Fibroblast of villous mesenchyme (primary cell): ENCODE measurements at regions not wholly inside any gene's neighbourhood (a gene's known extent, or its start where the extent isn't known, plus 50 kb on each side); places are given as distances from the start of the nearest gene placed in this dataset.

Experiments used
- DNase-seq: peaks from one replicate; pipeline ENCODE4 v3.0.0-alpha.2; 2010; ENCODE audit warnings: low read depth
- H3K4me3 ChIP-seq: 2 replicates; pipeline ENCODE4 v1.5.1; 2011; ENCODE audit warnings: low read depth, mild to moderate bottlenecking, low read length
- TF ChIP-seq, protein P1 (sequence below): IDR thresholded peaks from 2 replicates; pipeline ENCODE4 v1.5.1; 2012; ENCODE audit warnings: low read depth, mild to moderate bottlenecking, low read length; ENCODE audit not compliant: insufficient read depth

DNA sequence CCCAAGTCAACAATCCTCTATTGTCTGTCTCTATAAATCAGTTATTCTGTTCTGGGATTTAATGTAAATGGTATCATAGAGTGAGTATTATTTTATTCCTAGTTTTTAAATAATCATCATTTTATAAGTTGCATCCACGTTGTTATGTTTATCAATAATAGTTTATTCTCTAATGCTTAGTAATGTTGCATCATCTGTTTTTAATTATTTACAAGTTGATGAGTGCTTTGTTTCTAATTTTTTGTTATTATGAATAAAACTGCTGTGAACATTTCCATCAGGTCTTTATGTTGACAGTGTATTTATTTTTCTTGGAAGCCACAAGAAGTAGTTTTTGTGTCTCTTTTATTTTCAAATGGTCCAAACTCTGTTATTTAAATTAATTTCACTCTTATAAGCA, 1201.2 kb upstream of the CDH6 start:
- TF ChIP-seq, protein P1, sequence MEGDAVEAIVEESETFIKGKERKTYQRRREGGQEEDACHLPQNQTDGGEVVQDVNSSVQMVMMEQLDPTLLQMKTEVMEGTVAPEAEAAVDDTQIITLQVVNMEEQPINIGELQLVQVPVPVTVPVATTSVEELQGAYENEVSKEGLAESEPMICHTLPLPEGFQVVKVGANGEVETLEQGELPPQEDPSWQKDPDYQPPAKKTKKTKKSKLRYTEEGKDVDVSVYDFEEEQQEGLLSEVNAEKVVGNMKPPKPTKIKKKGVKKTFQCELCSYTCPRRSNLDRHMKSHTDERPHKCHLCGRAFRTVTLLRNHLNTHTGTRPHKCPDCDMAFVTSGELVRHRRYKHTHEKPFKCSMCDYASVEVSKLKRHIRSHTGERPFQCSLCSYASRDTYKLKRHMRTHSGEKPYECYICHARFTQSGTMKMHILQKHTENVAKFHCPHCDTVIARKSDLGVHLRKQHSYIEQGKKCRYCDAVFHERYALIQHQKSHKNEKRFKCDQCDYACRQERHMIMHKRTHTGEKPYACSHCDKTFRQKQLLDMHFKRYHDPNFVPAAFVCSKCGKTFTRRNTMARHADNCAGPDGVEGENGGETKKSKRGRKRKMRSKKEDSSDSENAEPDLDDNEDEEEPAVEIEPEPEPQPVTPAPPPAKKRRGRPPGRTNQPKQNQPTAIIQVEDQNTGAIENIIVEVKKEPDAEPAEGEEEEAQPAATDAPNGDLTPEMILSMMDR = no peak
- no peak for DNase-seq
- no peak overlapping the region for H3K4me3 ChIP-seq

DNA sequence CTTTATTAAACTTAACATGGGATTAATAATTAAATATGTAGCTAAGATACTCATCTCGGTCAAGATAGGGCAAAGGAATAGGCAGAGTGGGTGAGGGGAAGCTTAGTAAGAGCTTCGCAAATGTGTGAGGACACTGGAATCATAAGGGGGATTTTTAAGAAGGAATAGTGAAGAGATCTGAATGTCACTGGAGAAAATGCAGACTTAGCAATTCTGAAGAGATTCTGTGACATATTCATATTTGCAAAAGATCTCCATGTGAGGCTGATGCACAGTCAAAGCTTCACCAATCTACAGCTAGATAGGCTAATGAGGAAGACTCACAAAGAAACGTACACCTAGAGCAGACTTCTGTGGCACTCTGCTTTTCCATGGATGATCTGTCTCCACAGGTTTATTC, 1202.8 kb upstream of the CDH6 start:
- DNase-seq = no peak
- TF ChIP-seq, protein P1 = no peak
- H3K4me3 ChIP-seq = no peak overlapping the region

DNA sequence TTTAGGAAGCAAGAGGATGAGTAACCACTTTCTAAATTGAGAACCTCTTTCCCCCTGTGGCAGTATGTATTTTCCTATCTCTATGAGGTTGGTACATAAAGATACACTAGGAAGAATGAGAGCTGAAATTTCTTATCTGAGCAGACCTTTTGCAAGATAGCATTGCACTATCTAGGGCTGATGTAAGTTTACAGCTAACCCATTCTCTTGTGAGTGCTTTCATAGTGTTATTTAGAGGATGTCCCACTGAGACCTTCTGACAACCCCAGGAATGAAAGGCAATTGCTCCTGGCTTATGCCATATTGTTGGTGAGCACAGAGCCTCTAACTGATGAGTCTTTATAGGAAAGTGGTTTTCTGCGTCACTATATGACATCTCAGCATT, 1209.3 kb upstream of the CDH6 start:
- no peak for DNase-seq
- TF ChIP-seq, protein P1 = no peak
- no peak overlapping the region for H3K4me3 ChIP-seq

DNA sequence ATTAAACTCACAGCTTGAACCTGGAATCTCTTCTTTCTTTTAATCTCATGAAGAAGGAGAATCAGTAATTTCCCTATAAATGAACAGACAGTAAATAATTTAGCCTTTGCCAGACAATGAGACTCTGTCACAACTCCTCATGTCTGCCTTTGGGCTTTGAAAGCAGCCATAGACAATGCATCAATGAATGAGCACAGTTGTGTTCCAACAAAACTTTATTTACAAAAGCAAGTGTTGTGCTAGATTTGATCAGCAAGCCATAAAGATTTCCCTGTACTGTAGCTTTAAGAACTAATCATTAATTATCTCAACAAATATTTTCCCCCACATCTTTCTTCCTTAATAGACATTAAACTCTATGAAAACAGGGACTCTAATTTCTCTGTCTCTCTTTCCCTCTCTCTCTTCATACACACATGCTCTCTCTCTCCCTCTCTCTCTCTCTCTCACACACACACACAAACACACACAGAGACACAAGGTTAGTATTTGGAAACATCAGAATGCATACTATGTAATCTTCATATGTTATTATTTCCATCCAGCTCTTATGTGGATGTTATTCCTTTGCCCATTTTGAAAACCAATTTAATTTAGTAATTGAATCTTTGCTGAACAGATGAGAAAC, 1209.8 kb upstream of the CDH6 start:
- no peak for DNase-seq
- TF ChIP-seq, protein P1 = no peak
- H3K4me3 ChIP-seq = no peak overlapping the region

DNA sequence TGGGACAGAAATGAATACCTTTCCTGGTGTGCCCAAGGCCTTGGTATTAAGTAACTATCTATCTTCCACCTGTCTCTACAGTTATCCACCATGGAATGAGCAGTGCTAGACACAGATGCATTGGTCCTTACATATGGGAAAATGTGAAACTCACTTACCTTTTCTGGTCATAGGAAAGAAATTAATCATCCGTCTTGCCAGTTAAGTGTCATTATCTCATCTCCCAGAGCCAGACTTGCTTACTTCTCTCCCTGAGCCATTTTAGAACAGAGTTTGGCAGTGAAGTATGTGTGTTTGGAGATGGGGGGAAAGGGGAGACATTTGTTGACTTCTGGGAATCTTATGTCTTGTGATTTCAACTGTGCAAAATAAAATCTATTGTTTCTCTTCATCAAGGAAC, 1211.0 kb upstream of the CDH6 start:
- DNase-seq = no peak

DNA sequence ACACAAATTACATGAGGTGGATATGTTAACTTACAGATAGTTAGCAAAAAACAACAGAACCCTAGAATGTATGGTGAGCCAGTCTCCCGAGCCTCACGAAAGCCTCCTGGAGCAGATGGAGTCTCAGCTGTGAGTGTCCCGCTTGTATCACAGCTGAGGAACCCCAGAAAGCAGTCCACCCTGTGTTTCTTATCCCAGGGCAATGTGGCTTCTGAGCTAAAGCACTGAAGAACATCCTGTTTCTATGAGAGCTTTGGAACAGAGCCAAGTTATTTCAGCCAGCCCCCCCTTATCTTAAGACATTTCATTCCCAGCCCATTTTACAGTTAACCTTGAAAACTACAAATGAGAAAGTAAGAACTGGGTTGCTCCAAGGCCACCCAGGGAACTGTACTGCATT, 1220.9 kb upstream of the CDH6 start:
- no peak for DNase-seq
- no peak overlapping the region for H3K4me3 ChIP-seq
- TF ChIP-seq, protein P1 = no peak

More for the DNA sequence above, 1211.0 kb upstream of the CDH6 start:
- TF ChIP-seq, protein P1 = no peak
- no peak overlapping the region for H3K4me3 ChIP-seq

DNA sequence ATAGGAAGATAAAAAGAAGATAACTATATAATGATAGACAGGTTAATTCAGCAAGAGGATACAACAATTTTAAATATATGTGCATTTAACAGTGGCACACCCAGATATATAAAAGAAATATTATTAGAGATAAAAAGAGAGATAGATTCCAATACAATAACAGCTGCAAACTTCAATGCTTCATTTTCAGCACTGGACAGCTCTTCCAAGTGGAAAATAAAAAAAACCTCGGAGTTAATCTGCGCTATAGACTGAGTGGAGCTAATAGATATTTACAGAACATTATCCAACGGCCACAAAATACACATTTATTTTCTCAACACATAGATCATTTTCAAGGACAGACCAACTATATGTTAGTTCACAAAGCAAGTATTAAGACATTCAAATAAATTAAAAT, 1229.5 kb upstream of the CDH6 start:
- TF ChIP-seq, protein P1 = no peak
- no peak overlapping the region for H3K4me3 ChIP-seq
- DNase-seq = no peak
